ENCODE measurements at regions not wholly inside any gene's neighbourhood (a gene's known extent, or its start where the extent isn't known, plus 50 kb on each side); places are given as distances from the start of the nearest gene placed in this dataset.

DNA sequence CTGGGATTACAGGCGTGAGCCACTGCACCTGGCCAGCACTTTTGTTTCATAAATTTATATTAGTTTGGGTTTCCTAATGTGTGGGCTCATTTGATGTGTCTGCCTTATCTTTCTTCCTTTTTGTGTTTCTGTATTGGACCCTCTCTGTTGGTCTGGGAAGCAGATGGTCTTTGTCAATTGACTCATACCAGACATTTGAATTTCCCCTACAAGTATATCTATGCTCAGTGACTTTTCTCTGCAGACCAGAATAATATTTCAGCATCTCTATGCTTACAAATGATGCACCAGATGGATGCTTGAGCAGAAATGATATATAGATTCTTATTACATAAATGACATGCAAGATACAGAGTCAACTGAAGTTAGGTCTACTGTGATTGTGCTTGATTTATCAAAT lies 329.9 kb upstream of the SLCO3A1 start:
- DNase-seq = no peak

DNA sequence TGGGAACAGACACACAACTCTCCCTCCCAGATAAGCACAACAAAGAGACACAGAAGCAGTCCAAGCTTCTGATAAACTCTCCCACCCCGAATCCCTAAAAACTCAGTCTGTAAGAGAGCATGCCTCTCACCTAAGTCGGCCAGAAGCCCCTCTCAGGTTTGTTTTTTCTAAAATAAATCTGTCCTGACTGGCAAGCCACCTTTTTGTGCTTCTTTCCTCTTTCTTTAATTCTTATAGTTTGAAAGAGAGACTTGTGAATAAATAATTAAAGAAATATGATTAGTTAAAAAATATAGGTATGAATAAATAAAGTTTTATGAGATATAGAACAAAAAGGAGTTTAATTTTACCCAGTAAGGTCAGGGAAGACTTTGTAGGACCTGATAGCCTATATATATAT lies 329.0 kb upstream of the SLCO3A1 start:
- no peak for DNase-seq

DNA sequence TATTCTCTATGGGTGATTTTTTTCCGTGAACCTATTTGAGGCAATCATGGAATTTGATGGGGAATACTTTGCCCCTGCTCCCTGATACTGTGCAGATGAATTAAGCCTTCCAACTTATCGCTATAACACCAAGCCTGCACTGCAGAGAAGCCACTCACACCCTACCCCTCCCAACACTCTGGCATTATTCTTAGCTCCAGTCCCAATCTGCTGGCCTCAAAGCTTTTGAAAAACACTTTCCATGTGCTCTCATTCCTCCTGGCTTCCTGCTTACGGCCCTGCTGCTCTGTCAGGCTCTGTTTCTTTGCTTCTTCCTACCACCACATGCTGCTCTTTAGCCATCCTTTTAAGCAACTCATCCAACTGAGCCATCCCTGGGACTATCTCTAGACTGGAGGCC lies 327.8 kb upstream of the SLCO3A1 start:
- DNase-seq = no peak

DNA sequence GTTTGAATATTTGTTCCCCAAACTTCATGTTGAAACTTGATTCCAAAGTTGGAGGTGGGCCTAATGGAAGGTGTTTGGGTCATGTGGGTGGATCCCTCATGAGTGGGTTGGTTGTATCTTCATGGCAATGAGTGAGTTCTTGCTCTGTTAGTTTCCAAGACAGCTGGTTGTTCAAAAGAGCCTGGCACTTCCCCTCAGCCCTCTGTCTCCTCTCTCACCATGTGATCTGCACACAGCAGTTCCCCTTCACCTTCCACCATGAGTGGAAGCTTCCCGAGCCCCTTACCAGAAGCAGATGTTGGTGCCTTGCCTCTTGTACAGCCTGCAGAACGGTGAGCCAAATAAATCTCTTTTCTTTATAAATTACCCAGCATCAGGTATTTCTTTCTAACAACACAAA lies 327.1 kb upstream of the SLCO3A1 start:
- DNase-seq = no peak

DNA sequence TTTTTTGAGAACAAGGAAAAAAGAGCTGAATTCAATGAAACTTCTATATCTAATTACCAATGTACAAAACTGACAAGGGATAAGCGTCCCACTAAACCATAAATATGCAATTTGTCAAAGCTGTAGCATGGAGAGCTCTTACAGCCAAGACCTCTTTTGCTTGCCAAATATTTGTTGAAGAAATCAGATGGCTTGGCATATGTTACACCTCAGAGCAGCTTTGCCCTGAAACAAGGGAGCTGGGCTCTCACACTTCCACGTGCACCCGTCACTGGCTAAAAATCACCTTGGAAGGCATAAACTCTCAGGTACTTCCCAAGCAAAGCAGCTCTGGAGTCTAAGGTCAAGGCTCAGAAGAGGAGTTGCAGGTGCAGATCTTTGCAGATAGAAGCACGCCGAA lies 324.7 kb upstream of the SLCO3A1 start:
- no peak for DNase-seq

DNA sequence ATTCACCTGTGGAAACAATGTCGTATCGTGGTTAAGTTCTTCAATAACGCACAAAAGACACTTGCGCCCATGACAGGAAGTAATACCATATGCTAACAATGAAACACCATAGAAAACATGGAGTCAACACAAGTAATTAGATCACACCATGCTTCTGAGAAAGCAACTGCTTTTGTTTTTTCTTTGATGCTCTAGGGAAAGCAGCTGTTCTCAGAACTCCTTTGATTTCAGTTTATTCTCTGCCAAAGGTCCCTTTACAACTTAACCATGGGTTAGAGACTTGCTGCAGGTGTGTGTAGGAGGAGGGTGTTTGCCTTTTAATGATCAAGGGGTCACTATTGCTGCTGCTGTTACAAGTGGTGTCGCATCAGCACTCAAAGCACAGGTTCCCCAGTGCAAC lies 324.0 kb upstream of the SLCO3A1 start:
- DNase-seq = no peak

DNA sequence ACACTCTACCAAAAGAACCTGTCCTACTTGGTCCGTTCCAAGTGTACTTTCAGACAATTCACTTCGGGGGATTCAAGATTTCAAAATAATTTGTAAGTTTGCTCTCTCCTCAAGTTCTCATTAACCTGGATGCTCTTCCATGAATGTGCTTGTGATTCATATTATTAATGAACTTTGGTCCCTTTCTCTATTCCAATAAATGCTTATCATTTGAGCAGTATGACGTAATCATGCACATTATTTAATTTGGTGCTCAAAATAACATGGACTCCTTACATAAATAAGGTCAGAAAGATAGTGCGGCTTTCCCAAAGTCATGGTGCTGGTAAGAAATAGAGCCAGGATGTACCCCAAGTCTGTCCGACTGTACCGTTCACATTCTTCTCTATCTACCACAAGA lies 323.2 kb upstream of the SLCO3A1 start:
- no peak for DNase-seq

DNA sequence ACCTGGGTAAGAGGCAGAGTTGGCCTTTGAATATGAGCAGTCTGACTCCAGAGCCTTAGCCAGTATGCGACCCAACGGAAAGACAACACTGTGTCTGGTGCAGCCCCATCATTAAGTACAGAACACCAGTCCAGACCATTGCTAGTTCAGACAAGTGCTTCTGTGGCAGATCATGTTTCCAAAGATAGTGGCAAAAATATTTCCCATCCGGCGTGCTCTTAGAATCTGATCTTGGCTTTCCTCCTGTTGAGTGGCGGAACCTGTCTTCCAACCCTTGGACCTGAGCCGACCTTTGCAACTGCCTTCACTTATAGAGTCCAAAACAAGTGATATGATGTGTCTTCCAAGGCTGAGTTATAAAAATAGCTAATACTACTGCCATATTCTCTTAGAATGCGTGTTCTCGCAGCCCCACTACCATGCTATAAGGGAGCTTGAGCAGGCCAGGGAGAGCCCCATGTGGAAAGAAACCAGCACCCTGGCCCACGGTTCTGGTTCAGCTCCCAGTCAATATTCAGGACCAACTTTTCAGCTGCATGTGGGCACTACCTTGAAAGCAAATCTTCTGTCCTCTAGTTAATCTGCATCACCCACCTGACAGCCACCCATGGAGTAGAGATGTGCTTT lies 322.4 kb upstream of the SLCO3A1 start:
- no peak for DNase-seq

DNA sequence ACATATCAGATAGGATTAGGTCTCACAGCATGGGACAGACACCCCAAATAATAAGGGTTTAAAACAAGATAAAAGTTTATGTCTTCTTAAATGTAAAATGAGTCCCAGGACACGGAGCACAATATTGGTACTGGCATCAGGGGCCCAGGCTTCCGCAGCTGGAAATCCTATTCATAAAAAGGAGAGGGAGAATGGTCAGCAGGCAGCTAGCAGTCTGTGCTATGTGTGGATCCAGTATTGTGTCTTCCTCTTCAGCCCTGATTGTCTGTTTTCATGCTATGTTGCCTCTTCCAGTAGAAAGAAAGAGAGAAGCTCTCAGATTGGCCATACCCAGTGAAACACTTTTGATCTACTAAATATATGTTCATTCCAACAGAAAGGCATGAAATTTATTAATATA lies 319.3 kb upstream of the SLCO3A1 start:
- no peak for DNase-seq

DNA sequence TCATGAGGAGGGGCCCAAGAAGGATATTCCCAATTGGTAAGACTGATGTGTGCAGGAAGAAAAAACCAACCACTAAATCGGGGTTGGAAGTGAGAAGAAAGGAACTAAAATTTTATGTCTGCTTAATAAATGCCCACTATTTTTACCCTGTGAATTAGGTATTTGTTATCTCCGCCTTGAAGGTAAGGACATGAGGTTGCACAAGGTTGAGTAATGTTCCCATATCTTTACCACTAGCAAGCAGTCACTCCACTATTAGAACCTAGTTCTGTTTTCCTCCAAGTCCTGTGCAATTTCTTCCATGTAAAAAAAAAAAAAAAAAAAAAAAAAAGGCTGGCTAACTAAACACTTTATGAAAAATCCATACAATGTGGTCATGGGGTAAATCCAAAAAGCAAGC lies 318.5 kb upstream of the SLCO3A1 start:
- DNase-seq = no peak

DNA sequence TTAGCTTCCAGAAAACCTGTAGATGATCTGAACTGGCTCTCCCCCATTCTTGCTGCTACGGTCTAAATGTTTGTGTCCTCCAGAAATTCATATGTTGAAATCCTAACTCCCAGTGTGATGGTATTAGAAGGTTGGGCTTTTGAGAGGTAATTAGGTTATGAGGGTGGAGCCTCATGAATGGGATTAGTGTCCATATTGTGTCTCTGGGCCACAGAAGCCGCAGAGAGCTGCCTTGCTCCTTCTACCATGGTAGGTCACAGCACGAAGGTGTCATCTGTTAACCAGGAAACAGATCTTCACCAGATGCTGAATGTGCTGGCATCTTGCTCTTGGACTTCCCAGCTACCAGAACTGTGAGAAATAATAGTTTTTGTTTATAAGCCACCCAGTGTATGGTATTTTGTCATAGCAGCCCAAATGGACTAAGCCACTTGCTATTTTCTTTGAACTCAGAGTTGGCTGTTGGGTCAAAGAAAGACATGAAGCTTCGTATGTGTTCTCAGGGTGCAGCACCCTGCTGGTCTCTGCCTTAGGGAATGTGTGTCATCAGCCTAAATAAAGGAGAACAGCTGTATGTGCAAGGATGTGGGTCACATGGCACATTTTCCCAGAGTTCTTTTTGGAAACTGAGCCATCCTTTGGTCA lies 317.5 kb upstream of the SLCO3A1 start:
- no peak for DNase-seq

DNA sequence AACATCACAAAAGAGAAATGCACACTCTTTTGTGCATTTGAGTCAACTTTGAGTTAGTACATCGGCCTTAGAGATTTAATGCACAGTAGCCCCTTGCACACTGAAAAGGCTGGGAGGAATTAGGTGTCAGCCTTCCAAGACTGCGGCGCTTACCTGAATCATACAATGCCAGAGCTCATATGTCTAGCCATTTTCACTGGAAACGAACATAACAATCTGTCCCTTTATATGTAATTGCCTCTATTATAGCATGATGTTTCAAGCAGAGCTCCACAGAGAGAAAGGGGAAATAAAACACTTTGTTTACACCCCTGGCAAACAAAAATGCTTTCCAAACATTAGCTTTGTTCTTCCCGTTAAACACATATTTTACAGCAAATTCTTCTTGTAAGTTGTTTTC lies 315.7 kb upstream of the SLCO3A1 start:
- DNase-seq = no peak

DNA sequence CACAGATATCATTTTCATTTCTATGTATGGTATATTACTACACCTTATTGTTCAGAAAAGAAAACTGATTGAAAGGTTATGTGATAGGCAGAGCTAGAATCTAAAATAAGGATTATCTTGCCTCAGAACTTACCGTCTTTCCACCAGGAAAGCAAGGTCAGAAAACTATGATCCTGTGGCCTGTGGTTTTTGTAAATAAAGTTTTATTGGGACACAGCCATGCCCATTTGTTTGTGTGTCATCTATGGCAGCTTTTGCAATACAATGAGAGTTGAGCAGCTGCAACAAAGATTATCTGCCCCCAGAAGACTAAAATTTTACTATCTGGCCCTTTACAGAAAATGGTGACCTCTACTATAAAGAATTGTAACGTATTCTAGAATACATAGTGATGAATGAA lies 314.7 kb upstream of the SLCO3A1 start:
- DNase-seq = no peak

DNA sequence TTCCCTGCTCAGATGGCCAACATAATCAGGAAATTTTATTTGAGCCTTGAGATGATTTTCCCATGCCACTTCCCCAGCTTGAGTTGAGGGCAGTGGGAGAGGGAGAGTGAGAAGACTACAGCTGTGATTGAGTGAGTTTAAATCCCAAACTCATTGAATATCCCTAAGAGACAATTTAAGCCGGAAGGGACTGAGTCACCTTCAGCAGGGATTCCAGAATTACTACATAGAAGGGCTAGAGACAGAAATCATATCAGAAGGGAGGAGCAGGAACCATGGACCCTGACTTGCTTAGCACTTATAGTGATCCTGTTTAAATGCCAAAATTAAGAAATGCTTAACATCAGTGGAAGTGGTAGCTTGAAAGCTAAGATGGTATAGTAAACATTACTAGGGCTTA lies 312.2 kb upstream of the SLCO3A1 start:
- no peak for DNase-seq

DNA sequence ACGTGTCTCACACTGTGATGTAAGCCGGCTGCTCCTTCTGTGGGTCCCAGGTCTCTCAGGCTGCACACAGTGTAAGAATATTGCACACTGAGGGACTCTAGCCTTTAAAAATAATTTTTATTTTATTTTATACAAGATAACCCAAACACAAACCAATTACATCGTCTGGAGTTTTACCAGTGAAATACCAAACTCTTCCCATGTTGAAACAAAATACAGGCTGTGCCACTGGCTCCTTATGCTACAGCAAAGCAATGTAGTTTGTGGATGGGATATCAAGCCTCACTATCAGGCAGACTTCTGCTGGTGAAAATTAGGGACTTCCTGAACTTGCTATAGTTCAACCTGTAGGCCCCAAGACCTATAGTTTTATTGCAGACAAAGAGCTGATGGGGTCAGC lies 311.3 kb upstream of the SLCO3A1 start:
- DNase-seq = no peak

DNA sequence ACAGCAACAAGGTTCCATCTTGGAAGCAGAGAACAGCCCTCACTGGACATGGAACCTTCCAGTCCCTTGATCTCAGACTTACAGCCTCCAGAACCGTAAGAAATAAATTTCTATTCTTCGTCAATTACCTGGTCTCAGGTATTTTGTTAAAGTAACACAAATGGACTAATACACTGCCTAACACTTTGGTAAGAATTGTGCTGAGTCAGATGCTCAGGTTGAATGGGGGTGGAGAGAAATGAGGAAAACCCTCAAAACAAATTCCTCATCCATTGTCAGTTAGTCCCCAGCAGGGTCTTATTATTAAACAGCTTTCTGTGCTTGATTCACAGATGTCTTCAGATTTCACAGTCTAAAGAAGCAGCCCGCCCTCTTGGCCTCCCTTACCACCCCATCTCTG lies 306.2 kb upstream of the SLCO3A1 start:
- DNase-seq = no peak

DNA sequence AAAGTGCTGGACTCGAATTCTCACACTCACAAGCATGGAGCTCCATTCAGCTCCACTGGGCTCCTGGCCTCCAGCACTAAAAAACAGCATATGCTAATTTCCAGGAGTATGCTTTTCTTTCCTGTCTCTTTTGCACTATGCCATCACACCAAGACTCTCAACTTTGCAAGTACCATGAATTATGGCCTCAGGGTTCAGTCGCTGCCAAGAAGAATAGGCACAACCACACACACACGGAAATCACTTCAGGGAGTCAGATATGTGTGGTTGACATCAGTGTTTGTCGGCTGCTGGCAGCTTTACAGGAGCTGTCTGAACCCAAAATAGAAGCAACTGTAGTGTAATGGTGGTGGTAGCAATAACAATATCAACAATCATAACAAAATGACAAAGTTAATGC lies 305.0 kb upstream of the SLCO3A1 start:
- no peak for DNase-seq

DNA sequence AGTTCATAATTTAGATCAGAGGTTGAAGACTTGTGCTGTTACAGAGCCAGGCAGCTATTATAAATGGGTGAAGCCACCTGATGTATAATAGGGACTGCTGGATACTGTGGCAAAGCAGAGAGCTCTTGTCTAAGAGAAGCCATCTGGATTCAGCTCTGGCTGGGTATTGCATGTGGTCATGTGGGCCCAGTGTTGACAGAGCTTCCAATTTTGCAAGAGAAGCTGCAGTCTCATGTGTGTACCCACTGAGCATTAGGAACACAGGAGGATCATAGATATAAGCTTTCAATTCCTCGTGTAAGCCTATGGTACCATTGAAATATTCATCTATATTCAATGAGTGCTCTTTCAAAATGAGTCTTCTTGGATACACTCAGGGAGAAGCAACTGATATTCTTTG lies 303.9 kb upstream of the SLCO3A1 start:
- DNase-seq = no peak

DNA sequence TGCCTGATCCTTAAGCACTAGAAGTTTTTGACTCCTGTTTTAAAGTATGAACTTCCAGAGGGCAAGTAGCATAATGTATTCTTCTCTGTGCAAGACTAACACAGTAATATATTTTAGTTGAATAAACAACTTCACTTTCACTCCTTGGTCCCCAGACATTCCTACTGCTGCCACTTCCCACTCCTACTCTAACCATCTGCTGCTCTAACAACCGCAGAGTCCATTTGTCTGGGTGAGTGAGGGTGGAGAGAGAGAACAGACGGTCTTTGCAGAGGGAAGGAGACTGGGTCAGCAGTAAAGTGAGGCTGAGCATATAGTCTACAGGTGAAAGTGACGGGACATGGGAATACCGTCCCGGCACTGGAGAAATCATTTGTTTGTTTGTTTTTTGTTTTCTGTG lies 301.0 kb upstream of the SLCO3A1 start:
- no peak for DNase-seq

DNA sequence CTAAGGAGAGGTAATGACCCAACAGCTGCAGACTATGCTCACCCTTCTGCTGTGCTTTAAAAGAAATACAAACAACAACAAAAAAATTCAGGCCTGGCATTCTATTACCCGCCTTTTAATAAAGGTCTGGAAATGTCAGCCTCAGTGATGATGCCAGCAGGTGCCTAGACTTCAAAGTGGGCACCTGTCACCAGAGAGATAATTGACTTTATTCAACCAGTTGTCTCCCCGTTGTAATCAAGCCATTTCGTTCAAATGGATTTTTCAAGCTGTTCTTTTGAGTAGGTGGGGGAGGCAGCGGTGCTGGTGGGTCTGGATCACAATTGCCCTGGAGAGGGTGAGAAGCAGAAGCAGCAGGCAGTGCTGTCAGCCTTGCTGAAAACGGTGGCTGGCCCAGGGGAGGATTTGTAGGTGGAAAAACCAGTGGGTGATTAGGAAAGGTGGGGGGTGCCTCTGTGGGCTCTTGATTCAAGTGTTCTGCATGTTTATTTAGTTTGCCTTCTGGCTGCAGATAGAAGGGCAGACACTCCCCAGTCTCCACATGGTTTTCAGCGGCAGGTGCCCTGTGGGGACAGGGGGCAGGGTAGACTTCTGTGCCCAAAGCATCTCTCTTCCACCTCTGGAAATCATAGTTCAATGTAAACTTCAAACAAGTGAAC lies 300.2 kb upstream of the SLCO3A1 start:
- DNase-seq = no peak

DNA sequence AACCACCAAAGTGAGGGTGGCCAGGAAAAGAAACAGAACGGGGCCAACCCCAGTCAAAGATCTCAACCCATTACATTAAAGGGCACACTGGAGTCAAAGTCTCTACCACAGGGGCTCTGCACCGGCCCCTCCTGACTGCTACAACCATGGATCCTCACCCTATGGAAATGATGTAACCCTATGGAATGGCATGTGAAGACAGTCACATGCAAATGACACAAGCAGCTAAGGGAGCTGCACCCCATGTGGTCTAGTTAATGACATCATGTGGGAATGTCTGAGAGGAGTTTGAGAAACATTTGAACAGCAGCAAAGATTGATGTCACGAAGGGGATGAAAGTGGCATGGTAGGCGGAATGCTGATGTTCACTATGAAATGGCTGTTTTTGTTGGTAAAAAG lies 298.2 kb upstream of the SLCO3A1 start:
- DNase-seq = no peak

DNA sequence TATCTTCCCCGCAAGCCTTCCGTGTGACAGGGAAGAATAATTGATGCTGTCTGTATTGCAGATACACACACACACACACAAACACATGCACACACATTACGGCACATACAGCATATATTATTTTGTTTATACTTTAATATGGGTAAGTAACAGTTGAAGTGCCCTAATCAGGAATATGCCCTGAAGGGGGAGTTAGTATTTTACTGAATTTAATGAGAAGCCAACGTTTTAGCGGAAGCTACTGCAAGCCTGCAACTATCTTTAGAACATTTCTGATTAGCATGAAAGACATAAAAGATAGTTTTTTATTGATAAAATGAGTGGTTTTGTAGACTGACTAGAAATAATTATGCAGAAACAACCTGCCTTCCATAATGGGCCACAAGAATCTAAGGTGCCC lies 296.6 kb upstream of the SLCO3A1 start:
- DNase-seq = no peak

DNA sequence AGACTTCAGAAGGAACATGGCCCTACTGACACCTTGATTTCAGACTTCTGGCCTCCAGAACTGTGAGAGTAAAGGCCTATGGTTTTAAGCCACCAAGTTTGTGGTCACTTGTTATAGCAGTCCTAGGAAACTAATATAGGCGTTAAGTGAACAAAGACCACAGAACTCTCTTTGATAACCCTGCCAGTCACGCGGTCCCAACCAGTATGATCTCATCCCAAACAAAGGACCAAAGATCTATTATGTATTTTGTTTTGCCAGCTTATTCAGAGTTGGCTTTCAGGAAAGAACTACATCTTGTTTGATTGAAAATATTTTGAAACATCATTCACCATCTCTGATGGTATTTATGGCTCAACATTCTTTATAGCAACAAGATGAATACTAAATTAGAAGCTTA lies 294.4 kb upstream of the SLCO3A1 start:
- DNase-seq = no peak

DNA sequence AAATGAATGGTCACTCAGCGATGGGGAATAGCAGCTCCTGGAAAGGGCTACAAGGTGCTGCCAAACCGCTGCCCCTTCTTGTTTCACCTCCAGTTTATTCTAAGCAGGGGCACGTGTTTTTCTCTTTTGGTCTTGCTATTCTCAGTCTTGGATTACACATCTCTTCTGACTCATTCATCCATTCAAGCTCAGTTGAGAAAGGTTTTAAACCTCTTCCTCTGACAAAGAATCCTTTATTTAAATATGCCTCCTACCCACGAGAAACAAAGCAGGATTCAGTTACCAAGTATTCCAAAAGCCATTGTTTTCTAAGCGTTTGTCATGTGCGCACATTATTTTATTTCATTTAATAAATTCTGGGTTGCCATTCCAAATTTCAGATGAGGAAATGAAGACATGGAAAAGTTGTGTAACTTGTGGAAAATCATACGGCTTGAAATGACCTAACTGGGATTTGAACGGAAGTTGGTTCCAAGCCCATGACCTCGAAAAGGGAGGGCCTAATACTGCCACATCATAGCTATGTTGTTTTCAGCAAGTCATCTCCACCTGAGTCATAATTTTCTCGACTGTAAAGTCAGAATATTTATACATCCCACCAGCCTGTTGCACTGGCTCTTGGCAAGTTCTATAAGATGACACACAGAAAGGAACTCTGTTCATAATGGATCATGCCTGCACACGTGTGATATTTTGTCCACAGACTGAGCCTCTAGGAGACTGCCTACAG lies 292.0 kb upstream of the SLCO3A1 start:
- no peak for DNase-seq
